K562 (cell line): ENCODE measurements at regions not wholly inside any gene's neighbourhood (a gene's known extent, or its start where the extent isn't known, plus 50 kb on each side); places are given as distances from the start of the nearest gene placed in this dataset.

ENCODE experiments used
- ATAC-seq: fragments of 200-7000 bp; cut with Tn5 transposase; 3 replicates; pipeline ENCODE4 v1.9.1; 2020; ENCODE audit warnings: moderate library complexity
- BruUV-seq: library from RNA; stranded (reverse); fragments of 400-500 nt; replicated peaks from 2 replicates; lab custom pipeline; 2021; lab: Mats Ljungman, UMichigan
- CTCF ChIA-PET: fragments of 300-600 bp; formaldehyde crosslinking; extraction: SDS; loops from one replicate; lab custom pipeline; 2021; ENCODE audit warnings: low intra/inter-chr PET ratio; lab: Yijun Ruan, JAX
- POLR2A ChIA-PET: fragments of 300-600, 350-650 bp; sonication (Branson Sonifier 250); formaldehyde crosslinking; extraction: SDS; loops from one replicate; lab custom pipeline; 2021; ENCODE audit warnings: antibody characterized with exemption, inconsistent platforms; lab: Yijun Ruan, JAX
- DNase-seq, 4 experiments: peaks; one replicate each; pipeline versions ENCODE4 v3.0.0 to v3.0.0-alpha.2; 2011 to 2018; ENCODE audit warnings: low spot score in 3 of 4, mixed read lengths in 3 of 4; ENCODE audit errors: extremely low read depth in 1 of 4
- FAIRE-seq: peaks from 2 replicates; lab custom pipeline; 2011; peaks lifted over from hg19 to GRCh38; lab: Jason Lieb, UNC
- H2AFZ ChIP-seq: 2 replicates; pipeline ENCODE4 v1.6.0; 2011; ENCODE audit warnings: low read depth, low read length, control low read depth, inconsistent platforms
- H3K27ac ChIP-seq: fragments of 200-600 bp; 3 replicates; pipeline ENCODE4 v1.8.0; 2011; ENCODE audit warnings: low read depth, mild to moderate bottlenecking, control low read depth, inconsistent platforms, low read length, moderate library complexity, mixed read lengths; ENCODE audit errors: extremely low read depth
- H3K27me3 ChIP-seq, 2 experiments: fragments of 300-600 bp in 1 of 2; 2 replicates in 1 of 2; 3 replicates in 1 of 2; pipeline versions ENCODE4 v1.6.0 to v1.8.0; 2011; ENCODE audit warnings: inconsistent platforms in 2 of 2, low read length in 2 of 2, mild to moderate bottlenecking in 1 of 2, mixed read lengths in 1 of 2, moderate library complexity in 1 of 2; ENCODE audit not compliant: control insufficient read depth in 2 of 2, insufficient read depth in 2 of 2
- H3K36me3 ChIP-seq: fragments of 300-600 bp; 3 replicates; pipeline ENCODE4 v1.8.0; 2011; ENCODE audit warnings: mild to moderate bottlenecking, low read length, inconsistent platforms; ENCODE audit not compliant: control insufficient read depth, insufficient read depth
- H3K4me1 ChIP-seq, 2 experiments: fragments of 200-600 bp in 1 of 2; replicated peaks in 1 of 2; 2 replicates in 1 of 2; 3 replicates in 1 of 2; pipeline versions ENCODE4 v1.5.1 to v1.8.0; 2011; ENCODE audit warnings: inconsistent platforms in 2 of 2, low read length in 2 of 2, mild to moderate bottlenecking in 1 of 2, mixed read lengths in 1 of 2, moderate library complexity in 1 of 2; ENCODE audit not compliant: control insufficient read depth in 2 of 2, insufficient read depth in 2 of 2
- H3K4me2 ChIP-seq: 2 replicates; pipeline ENCODE4 v1.6.1; 2011; ENCODE audit warnings: low read length, control low read depth, inconsistent platforms, mixed read lengths; ENCODE audit not compliant: insufficient read depth
- H3K4me3 ChIP-seq: fragments of 200-600 bp; sonication (generic), shearing (Covaris generic); 2 replicates; pipeline ENCODE4 v1.5.1; 2016; ENCODE audit warnings: control low read depth, inconsistent platforms
- H3K79me2 ChIP-seq: fragments of 200-600 bp; 3 replicates; pipeline ENCODE4 v1.8.0; 2011; ENCODE audit warnings: low read length, inconsistent platforms; ENCODE audit not compliant: control insufficient read depth, insufficient read depth
- H3K9ac ChIP-seq, 2 experiments: 2 replicates each; pipeline versions ENCODE4 v1.6.0 to v1.6.1; 2011; ENCODE audit warnings: low read depth in 2 of 2, low read length in 2 of 2, control low read depth in 1 of 2, inconsistent platforms in 1 of 2, mild to moderate bottlenecking in 1 of 2, mixed read lengths in 1 of 2; ENCODE audit not compliant: insufficient read depth in 1 of 2
- H3K9me1 ChIP-seq: one replicate; pipeline ENCODE4 v1.6.0; 2011; ENCODE audit warnings: inconsistent platforms, mild to moderate bottlenecking, low read length, moderate library complexity; ENCODE audit not compliant: control insufficient read depth, insufficient read depth
- H3K9me3 ChIP-seq: replicated peaks from 2 replicates; pipeline ENCODE4 v1.5.1; 2011; ENCODE audit warnings: low read depth, low read length, inconsistent platforms; ENCODE audit not compliant: control insufficient read depth, insufficient read depth
- H4K20me1 ChIP-seq: replicated peaks from 2 replicates; pipeline ENCODE4 v1.6.1; 2011; ENCODE audit warnings: low read length, inconsistent platforms, mixed read lengths; ENCODE audit not compliant: control insufficient read depth, insufficient read depth
- ATF3 ChIP-seq, 2 experiments: fragments of 450-650 bp in 1 of 2; sonication (generic) in 1 of 2; formaldehyde crosslinking in 1 of 2; IDR thresholded peaks in 1 of 2; conservative IDR thresholded peaks in 1 of 2; 2 replicates each; pipeline versions ENCODE4 v1.6.1 to v1.8.1; 2016 to 2023; ENCODE audit warnings: mild to moderate bottlenecking in 2 of 2, moderate library complexity in 2 of 2, inconsistent platforms in 1 of 2, missing genetic modification reagents in 1 of 2
- BRD9 ChIP-seq: fragments of 450-650 bp; IDR thresholded peaks from 2 replicates; pipeline ENCODE4 v1.6.1; 2018; ENCODE audit warnings: low read depth; ENCODE audit not compliant: partially characterized antibody
- CCAR2 ChIP-seq: fragments of 200-400 bp; formaldehyde crosslinking; IDR thresholded peaks from 2 replicates; pipeline ENCODE4 v1.6.1; 2017; ENCODE audit warnings: mild to moderate bottlenecking, low read depth, low read length
- HIVEP1 ChIP-seq: fragments of 250-450 bp; sonication (Bioruptor Pico); IDR thresholded peaks from 2 replicates; pipeline ENCODE4 v1.4.0; 2020; ENCODE audit warnings: mild to moderate bottlenecking
- ILF3 ChIP-seq: fragments of 450-650 bp; IDR thresholded peaks from 2 replicates; pipeline ENCODE4 v1.6.1; 2018; ENCODE audit warnings: antibody characterized with exemption, mild to moderate bottlenecking, moderate library complexity, borderline replicate concordance
- PHF21A ChIP-seq: fragments of 450-650 bp; IDR thresholded peaks from 2 replicates; pipeline ENCODE4 v1.6.1; 2017; ENCODE audit warnings: low read depth, borderline replicate concordance
- RAD21 ChIP-seq, 2 experiments: fragments of 250-450 bp in 1 of 2; fragments of 450-650 bp in 1 of 2; sonication (Bioruptor Pico) in 1 of 2; formaldehyde crosslinking in 1 of 2; IDR thresholded peaks in 1 of 2; conservative IDR thresholded peaks in 1 of 2; 2 replicates each; pipeline versions ENCODE4 v1.4.0 to v1.8.0; 2020 to 2022; ENCODE audit warnings: mild to moderate bottlenecking in 2 of 2, moderate library complexity in 1 of 2
- ZBTB17 ChIP-seq: fragments of 450-650 bp; formaldehyde crosslinking; IDR thresholded peaks from 2 replicates; pipeline ENCODE4 v1.4.0; 2020; ENCODE audit warnings: mild to moderate bottlenecking
- ZNF436 ChIP-seq: fragments of 250-450, 450-650 bp; sonication (Bioruptor Pico); formaldehyde crosslinking; IDR thresholded peaks from 2 replicates; pipeline ENCODE4 v1.7.0; 2020; ENCODE audit warnings: mild to moderate bottlenecking
- WGBS: fragments of 100-300 bp; shearing (Covaris generic); methylation state at CpG from one replicate; pipeline ENCODE4 v1.1.6; 2016; ENCODE audit warnings: low coverage, mixed read lengths; ENCODE audit not compliant: insufficient coverage; ENCODE audit errors: missing lambda C conversion rate; 5-methylcytosine and 5-hydroxymethylcytosine counted together
- in situ Hi-C: fragments of 300-500 bp; cut with MboI; formaldehyde crosslinking; loops from 4 replicates; pipeline ENCODE4 v1.15.0; 2018; ENCODE audit warnings: inconsistent platforms, mixed read lengths
- intact Hi-C: fragments of 100-400 bp; cut with micrococcal nuclease; formaldehyde crosslinking; loops from 2 replicates; pipeline ENCODE4 v1.14.2; 2022

DNA sequence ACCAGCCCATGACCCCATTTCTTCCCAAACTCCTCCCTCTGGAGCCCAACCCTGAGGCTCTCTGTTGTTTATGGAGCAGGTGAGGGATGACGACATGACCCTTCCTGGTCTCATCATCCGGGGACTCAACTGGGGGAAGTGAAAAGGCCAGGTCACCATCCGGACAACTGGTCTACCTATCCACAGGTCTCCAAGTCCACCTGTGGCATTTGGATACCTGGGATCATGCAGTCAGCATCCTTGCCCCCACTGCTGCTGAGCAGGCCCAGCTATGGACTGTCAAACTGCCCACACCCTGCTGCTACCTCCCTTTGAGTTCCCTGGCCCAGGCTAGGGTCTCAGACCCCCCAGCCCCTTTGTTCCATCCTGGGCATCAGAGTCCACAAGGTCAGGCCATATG is 60.0 kb upstream of the LAPTM5 start:
- CTCF ChIA-PET, result no interaction called here
- POLR2A ChIA-PET, result interaction anchor here (1.1 kb wide), 1 partner anchor 97 kb away, joined by 3 read pairs; no protein-coding TSS in a partner anchor
- H4K20me1 ChIP-seq, result no peaks in the 10 kb centered on the region
- FAIRE-seq (no peak), ATAC-seq (no peak), DNase-seq (no peak)
- H3K9me3 ChIP-seq, result no peaks in the 10 kb centered on the region
- no peak overlapping the region for H2AFZ ChIP-seq
- no peak for TF ChIP-seq RAD21 (CRISPR knock-in tag; conservative IDR thresholded peaks at IDR 0.05 in 1 of 2, IDR thresholded peaks at IDR 0.05 in 1 of 2)
- peak; percentile 12; the same call in 1 of the 2 replicates for TF ChIP-seq ATF3 (IDR thresholded peaks at IDR 0.05)
- no peak for TF ChIP-seq ATF3 (CRISPR knock-in tag; conservative IDR thresholded peaks at IDR 0.05)
- no peak overlapping the region for H3K4me3 ChIP-seq
- H3K4me1 ChIP-seq, result peaks cover 5 to 8% of the 10 kb centered on the region in 2 experiments; a peak in 3 of 5 replicates
- no peak overlapping the region for H3K27ac ChIP-seq
- H3K36me3 ChIP-seq, result no peaks in the 10 kb centered on the region
- in situ Hi-C loops (no loop called here), intact Hi-C loops (no loop called here)
- no peak overlapping the region for H3K9ac ChIP-seq
- no peaks in the 10 kb centered on the region for H3K79me2 ChIP-seq
- no peaks in the 10 kb centered on the region for H3K9me1 ChIP-seq
- WGBS, result 26% methylated on average over 3 of the region's 3 CpGs
- H3K27me3 ChIP-seq, result peaks cover 0 to 13% of the 10 kb centered on the region in 2 experiments; a peak in 2 of 5 replicates
- no TSS peak for BruUV-seq
- H3K4me2 ChIP-seq, result no peak overlapping the region

- no peak overlapping the region for H3K4me2 ChIP-seq
- CTCF ChIA-PET, result no interaction called here
- no peaks in the 10 kb centered on the region for H3K9me1 ChIP-seq
- intact Hi-C loops (no loop called here), in situ Hi-C loops (no loop called here)
- peaks cover 0 to 13% of the 10 kb centered on the region in 2 experiments; a peak in 2 of 5 replicates for H3K27me3 ChIP-seq
- no peak overlapping the region; a peak in 1 of 4 replicates for H3K9ac ChIP-seq
- H3K27ac ChIP-seq, result no peak overlapping the region
- no peaks in the 10 kb centered on the region for H3K36me3 ChIP-seq
- H4K20me1 ChIP-seq, result no peaks in the 10 kb centered on the region
- no peaks in the 10 kb centered on the region for H3K79me2 ChIP-seq
- no peak overlapping the region for H2AFZ ChIP-seq
- WGBS, result 18% methylated on average over 5 of the region's 5 CpGs
- H3K9me3 ChIP-seq, result no peaks in the 10 kb centered on the region
- TF ChIP-seq ZNF436 (CRISPR knock-in tag) (no peak), ZBTB17 (CRISPR knock-in tag) (no peak), CCAR2 (no peak), BRD9 (no peak), HIVEP1 (CRISPR knock-in tag) (no peak), ILF3 (no peak), PHF21A (no peak)
- TF ChIP-seq, all 486 proteins: peak for 0
- no TSS peak for BruUV-seq
- POLR2A ChIA-PET, result interaction anchor here (1.1 to 1.2 kb wide), 3 partner anchors 10 to 97 kb away, joined by 3 to 7 read pairs (median 6); no protein-coding TSS in a partner anchor
- H3K4me3 ChIP-seq, result no peak overlapping the region
- no peak for DNase-seq
- H3K4me1 ChIP-seq, result peaks cover 5 to 8% of the 10 kb centered on the region in 2 experiments; a peak in 3 of 5 replicates
- no peak for FAIRE-seq
- ATAC-seq, result no peak; the same call in 2 of the 3 replicates
Observed at GRCh38 chr1:30817077-30817438, 59.5 kb upstream of the LAPTM5 start.
